Left lobe of liver (tissue), 2 donors: ENCODE measurements at regions not wholly inside any gene's neighbourhood (a gene's known extent, or its start where the extent isn't known, plus 50 kb on each side); places are given as distances from the start of the nearest gene placed in this dataset.
"Not testable (repeated sequence)": the region's sequence is repeated elsewhere in the genome, so short reads cannot be mapped to it uniquely, and the experiment has no call there.

Experiments used
- ATAC-seq: fragments of 200-7000 bp; cut with Tn5 transposase; one replicate; pipeline ENCODE4 v1.9.1; 2020; ENCODE audit warnings: mild to moderate bottlenecking, moderate library complexity
- DNase-seq: peaks from one replicate; pipeline ENCODE4 v3.0.0-alpha.2; 2020; ENCODE audit warnings: low spot score
- donor health status: DM: no; HTN: no; CAD: no; lungs with moderate emphysema.
- donor health status: DM: no; HTN: yes; CAD: no.

DNA sequence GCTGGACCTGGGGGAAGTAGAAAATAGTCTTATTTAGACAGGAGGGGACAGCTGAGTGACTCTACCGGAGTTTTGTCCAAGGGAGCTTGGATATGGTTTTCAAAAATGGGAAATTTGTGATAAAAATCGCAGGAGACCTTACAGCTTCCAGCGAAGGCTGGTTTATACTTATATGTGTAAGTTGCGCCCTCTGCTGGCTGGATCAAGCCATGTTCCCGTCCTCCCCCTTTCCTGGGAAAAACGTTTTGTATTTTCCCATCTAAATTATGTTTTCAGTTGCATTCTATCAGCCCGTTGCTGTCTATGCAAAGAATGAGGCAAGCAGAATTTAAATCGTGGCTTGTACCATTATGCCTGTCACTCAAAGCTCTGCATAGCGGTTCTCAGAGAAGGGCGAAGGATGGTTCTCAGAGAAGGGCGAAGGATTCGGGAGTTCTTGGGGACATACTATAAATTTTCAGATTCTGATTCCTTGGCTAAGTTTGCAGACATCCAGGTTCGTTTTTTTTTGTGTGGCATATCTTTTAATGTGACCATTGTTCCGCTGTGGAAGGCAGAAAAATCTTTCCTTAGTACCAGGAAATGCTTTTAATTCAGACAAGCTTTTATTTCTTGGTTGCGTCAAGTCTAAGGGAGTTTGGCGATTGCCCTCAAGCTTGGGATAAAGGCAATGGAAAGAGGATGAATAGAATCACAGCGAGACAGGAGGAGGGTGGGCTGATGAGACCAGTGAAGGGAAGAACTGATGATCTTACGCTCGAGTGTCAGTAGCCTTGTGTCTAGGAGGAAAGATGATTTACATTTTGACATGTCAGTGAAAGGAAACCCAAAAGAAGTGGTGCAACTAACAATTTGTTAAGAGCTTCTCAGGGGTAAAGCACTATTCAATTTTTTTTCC is 128.5 kb upstream of the ARX start:
- DNase-seq (peak; percentile 43), ATAC-seq (peak; percentile 80)

DNA sequence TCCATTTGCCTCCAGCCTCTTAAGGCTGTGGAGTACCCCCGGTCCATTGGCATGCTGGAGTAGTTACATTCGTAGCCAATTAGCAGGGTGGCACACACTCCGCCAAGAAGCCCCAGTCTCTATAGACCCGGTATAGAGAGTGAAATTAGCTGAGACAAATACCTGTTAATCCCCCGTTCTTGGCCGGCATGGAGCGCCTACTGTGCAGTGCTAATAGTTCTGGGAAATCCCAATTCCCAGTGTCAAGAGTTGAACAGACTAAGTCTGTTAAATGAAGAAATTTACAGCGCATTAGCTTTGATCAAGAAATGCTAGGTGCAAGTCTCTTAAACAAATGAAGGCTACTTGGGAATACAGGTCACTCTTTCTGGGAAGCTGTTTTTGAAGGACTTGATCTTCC is 127.8 kb upstream of the ARX start:
- no peak for DNase-seq
- no peak for ATAC-seq

DNA sequence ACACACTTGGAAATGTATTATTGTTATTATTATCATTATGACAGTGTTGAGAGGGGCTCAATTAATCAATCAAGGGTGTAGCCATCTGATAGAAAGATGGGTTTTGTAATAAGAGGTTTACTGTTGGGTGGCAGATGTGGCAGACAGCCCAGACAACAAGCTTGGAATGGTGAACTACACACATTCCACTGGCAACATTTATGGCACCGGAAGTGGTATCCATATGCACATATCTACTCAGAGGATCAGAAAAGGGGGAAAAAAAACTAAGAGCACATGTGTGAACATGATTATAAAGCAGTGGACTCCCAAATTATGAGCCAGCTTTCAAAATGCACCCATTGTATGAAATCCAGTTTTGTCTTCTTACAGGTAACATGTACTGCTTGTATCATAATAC is 125.9 kb upstream of the ARX start:
- ATAC-seq = no peak
- no peak for DNase-seq

DNA sequence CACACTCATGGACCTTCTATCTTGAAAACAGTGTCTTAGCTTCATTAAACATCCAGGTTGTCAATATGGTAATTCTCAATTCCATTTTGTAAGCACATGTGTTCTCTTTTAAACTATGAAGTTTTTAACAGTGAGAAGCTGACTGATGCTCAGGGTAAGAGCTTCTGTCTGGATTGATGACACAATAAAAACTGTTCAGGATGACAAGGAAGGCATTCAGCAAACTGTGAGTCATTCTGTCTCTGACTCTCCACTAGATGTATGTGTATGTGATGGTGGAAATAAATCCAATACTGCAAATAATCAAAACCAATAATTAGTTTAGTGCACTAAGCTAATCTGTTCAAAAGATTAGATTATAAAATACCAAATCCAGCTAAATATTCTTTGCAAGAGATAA is 115.3 kb upstream of the ARX start:
- no peak for DNase-seq
- no peak for ATAC-seq

DNA sequence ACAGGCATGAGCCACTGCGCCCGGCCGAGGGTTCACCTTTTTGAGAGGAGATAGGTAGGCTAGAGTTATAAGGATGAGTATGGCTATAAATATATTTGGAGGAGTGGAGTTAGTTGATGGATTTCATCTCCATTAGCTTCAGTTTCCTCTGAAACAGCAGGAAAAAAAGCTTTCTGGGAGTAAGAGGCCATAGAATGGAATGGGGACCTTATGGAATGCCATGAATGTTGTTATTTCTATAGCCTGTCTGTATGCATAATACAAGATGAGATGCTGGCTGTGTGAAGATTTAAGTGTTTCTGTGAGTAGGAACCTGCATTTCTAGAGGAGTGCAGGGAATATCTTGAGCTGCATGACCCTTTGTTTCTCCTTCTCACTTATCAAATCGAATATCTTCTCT is 114.9 kb upstream of the ARX start:
- no peak for ATAC-seq
- no peak for DNase-seq

DNA sequence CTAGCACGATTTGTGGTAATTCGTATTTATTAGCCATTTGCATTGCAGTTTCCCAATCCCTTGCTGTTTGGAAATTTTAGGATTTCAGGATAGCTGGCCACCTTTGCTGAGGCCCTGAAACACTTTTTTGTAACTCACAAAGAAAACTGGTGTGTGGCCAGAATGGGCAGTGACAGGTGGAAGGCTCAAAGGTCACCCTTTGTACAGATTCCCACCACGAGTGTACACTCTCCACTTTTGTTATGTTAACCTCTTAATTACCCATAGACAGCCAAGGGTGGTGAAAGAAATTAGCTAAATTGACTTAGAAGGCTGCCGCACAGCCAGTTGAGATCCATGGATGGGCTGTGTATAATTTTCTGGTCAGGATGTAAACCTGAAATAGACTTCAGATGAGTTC is 109.7 kb upstream of the ARX start:
- ATAC-seq = peak; percentile 91
- peak; percentile 50 for DNase-seq

DNA sequence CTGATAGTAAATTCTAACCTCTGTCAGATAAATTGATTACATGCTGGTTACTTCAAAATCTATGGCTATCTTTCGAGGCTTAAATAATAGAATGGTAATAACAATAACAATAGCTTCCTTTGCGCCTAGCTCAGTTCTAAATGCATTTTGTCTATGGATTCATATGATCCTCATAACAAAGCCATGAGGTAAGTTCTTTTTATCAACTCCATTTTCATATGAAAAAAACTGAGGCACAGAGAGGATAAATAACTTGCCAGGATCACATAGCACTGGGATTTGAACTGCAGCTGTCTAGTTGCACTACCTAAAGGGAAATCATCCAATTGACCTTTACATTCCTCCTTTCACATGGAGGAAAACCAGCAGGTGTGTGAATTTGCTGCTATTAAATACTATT is 108.6 kb upstream of the ARX start:
- DNase-seq (no peak), ATAC-seq (no peak)

DNA sequence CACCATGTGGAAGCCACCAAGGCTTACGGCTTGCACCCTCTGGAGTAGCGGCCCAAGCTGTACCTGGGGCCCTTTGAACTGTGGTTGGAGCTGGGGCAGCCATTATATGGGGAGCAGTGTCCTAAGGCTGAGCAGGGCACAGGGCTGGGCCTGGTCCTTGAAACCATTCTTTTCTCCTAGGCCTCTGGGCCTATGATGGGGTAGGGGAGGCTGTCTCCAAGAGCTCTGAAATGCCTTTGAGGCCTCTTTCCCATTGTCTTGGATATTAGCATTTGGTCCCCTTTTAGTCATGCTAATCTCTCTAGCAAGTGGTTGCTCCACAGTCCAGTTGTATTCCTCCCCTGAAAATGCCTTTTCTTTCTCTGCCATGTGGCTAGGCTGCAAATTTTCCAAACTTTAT is 96.4 kb upstream of the ARX start:
- DNase-seq (no peak), ATAC-seq (no peak)

DNA sequence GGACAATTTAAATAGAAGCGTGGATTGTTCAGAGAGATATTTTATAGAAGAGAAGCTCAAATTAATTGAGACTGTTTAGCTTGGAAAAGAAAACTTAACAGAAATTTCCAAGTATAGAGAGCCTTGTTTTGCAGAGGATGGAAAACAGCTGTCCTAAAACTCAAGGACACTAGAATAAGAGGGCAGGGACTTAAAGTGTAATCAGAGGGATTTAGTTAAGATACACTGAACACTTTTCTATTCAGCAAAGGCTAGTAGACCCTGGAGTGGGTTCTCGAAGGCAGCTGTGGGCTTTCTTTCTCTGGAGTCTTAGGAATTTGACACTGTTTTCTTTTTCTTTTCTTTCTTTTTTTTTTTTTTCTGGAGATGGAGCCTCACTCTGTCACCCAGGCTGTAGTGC is 92.7 kb upstream of the ARX start:
- no peak for DNase-seq
- ATAC-seq = no peak

DNA sequence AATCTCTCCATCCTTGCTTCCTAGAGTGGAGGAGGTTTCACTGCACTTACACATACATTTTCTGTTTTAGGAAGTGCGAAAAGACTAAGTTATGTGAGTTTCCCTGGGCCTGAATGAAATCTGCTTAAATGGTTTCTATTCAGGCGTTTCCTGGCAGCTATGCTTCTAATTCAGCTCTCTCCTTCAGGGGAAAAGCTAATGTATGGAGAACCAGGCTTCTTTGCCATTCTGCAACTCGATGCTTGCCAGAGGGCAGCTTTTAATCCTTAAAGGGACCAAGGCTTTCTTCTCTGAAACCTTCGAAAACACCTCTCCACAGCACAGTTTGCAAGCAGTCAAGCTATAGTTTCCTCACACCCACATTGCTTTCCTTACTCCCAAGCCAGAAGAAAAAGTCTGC is 89.5 kb upstream of the ARX start:
- ATAC-seq = no peak
- DNase-seq = no peak

DNA sequence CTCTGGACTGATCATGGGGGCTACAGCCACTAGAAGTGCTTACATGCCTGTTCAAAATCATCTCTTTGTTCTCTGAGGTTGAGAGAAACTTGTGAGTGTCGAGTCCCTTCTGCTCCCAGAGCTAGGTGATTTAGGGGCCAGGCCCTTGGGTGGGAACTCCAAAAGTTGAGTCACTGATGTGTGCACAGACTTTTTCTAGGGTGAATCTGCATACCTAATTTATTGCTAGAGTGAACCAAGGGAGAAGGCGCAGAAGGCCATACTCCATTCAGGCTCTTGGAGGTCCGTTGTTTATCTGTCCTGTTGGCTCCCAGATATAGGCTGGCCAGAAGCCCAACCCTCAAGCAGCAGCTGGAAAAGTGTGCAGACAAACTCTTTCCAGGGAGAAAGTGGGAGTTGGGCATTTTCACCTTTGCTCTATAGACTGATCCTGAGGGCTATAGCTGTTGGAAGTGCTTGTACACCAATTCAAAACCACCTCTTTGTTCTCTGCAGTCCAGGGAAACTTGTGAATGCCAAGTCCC is 80.8 kb upstream of the ARX start:
- ATAC-seq (no peak), DNase-seq (no peak)

DNA sequence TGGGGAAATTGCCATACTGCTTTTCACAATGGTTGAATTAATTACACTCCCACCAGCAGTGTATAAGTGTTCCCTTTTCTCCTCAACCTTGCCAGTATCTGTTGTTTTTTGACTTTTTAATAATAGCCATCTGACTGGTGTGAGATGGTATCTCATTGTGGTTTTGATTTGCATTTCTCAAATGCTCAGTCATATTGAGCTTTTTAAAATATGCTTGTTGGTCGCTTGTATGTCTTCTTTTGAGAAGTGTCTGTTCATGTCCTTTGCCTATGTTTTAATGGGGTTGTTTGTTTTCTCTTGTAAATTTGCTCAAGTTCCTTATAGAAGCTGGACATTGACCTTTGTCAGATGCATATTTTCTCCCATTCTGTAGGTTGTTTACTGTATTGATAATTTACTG is 75.4 kb upstream of the ARX start:
- not testable (repeated sequence) for ATAC-seq, DNase-seq

DNA sequence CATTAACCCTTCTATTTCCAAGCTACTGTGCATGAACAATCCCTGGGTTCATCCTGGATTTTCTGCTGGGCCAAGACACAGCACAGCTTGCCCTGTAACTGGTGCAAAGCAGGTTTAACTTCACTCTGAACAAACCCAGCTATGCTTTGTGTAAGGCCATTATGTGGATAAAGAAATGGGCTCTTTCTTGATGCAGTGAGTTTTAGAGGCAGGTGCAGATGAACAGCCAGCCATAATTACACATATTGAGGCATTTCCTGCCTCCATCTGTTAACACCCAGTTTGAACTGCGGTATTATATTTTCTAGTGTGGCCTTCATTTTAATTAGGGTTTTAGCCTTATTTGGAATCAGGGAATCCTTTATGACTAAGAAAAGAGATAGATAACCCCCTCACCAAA is 68.7 kb upstream of the ARX start:
- no peak for DNase-seq
- ATAC-seq = no peak

DNA sequence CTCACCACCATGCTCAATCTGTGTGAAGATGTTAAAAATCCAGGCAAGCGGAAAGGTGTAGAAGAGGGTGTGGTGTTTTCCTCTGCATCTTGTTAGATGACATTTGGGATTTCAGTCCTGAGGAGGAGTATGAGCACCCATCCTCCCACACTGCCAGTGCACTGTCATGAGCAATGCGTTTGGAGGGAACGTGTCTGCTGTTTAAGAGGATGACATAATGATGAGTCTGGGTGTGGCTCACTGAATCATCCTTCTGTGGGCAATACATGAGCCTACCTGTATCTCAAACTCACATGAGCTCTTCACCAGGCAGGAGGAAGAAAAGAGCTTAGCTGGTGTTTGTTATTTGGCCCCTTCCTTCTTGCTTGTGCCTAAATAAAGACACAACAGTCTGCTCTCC is 67.9 kb upstream of the ARX start:
- ATAC-seq (no peak), DNase-seq (no peak)

DNA sequence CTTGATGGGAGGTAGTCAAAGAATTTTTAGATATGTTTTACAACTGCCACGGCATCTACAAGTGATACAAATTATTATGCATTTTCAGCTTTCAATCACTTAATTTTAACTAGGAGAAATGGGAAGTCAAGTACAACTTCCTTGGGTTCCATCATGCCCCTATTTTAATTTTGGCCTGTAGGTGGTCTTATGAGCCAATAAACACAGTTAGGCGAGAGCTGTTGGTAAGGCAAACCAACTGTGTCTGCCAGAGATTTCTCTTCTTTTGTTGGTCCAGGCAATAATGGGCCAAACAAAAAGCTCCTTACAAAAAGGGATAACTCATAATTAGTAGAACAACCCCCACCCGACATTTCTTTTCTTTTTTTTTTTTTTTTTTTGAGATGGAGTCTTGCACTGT is 63.3 kb upstream of the ARX start:
- ATAC-seq (no peak), DNase-seq (no peak)

DNA sequence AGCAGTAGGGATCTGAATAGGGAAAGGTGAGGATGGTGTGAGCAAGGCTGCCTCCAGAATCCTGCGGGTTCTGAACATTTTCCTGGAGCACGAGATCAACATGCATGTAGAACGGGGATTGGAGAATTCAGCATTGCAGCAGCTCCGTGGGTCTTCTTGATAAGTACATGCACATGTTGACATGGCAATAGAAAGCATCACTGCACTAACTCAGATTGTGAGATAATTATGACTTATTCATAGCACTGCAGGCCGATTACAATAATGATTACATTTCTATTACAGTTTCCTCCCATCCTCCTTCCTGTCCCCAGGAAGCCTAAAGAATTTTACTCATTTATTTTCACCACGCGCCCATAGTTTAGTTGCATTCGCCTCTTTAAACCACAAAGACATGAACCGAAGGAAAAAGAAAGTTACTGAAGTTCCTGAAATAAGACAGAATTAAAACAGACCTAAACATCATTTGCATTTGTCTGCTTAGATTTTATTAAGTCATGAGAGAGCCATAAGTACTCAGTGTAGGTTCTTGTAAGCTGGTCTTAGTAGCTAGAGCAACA is 61.3 kb upstream of the ARX start:
- DNase-seq (no peak), ATAC-seq (no peak)

DNA sequence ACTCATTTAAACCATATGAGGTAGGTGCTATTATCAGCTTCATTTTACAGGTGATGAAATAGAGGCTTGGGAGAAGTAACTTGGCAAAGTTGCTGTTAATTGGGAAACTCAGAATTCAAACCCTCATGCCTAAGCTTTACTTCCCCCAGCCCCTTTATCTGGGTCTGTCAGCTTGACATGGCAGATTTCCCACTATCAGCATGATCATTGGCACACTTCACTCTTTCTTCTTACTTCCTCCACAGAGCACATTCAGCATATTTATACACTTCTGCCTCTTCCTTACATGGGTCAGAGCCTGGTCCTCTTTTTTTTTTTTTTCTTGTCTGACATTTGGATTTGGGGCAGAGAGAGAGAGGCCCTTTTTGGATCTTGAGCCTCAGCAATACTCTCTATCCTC is 56.5 kb upstream of the ARX start:
- ATAC-seq = no peak
- DNase-seq = no peak

DNA sequence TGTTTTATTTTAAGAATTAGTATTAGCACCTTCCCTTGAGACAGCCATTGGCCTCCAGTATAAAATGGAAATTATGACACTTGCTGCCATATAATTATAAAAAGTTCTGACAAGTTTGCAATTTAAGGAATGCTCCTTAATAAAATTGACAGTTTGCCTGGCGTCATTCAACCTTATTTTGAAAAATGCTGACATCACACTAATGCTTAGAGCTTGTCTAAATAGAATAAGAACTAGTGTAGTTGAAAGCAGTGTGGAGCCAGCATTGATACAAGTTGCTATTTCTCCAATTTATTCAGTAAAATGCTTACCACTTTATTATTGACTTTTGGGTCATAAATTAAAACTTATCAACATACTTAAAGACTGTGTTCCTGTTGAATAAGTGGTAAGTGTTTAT is 54.3 kb upstream of the ARX start:
- DNase-seq (no peak), ATAC-seq (no peak)

DNA sequence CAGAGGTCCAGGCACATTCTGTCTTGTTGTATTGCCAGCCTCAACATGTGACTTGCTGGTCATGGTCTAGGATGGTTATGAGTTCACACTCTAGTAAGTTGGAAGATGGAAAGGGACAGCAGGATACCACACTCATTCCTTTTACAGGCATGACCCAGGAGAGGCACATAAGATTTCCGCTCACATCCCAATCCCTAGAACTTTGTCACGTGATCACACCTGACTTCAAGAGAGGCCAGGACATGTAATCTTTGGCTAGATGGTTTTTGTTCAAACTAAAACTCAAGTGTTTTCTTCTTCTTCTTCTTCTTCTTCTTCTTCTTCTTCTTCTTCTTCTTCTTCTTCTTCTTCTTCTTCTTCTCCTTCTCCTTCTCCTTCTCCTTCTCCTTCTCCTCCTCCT is 53.4 kb upstream of the ARX start:
- DNase-seq (no peak), ATAC-seq (no peak)

DNA sequence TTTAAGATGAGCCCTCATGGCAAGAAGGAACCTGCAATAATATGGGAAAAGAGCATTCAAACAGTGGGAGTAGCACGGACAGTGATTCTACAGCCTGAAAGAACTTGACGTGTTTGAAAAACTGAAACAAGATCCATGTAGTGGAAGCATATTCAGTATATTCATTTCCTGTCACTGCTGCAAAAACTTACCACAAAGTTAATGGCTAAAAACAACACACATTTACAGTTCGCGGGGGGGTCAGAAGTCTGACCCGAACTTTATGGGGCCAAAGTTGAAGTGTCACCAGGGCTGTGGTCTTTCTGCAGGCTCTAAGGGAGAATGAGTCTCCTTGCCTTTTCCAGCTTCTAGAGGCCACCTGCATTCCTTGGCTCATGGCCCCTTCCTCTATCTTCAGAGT is 52.6 kb upstream of the ARX start:
- ATAC-seq = no peak
- DNase-seq = no peak

DNA sequence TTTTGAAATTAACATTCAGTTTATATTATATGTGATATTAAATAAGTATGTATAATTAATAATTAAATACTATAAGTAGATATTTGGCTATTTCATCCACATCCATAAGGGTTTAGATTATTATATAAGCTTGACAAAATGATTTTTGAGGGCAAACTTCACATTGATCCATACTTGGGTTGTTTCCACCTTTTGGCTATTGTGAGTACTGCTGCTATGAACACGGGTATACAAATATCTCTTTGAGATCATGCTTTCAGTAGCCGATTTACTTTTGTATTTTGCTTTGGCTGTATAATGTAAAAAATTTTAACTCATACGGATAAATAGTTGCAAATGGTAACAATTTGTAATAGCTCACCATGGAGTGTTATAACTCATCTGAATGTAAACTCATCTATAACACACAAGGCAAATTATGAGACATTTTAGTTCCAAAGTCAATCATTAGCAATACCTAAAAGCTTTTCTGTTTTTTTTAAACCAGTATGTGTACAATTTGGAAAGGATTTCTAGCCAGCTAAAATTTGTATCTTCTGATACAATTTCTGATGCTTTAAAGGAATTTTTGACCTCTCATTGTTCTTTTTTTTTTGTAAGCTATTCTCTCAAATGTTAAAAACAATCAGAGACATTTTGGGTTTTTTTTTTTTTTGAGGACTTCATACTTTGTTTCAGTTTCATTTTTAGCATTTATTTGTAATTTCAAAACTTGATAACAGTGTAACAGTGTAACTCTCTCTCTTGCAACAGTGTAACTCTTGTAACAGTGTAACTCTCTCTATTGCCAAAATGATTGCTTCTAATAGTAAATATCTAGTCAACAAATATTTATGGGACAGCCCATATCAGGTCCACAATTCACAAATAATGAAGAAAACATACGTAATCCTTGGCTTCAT is 51.8 kb upstream of the ARX start:
- ATAC-seq (peak; percentile 35), DNase-seq (no peak)

DNA sequence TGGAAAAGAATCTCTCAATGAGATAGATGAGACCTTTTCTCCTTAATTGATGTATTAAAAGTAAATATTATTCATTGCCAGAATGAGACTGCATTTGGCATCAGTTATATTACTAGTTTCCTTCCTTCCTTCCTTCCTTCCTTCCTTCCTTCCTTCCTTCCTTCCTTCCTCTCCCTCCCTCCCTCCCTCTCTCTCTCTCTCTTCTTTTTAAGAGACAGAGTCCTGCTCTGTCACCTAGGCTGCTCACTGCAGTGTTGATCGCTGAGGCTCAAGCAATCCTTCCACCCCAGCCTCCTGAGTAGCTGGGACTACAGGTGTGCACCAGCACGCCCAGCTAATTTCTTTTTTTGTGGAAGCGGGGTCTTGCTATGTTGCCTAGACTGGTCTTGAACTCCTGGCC is 50.4 kb upstream of the ARX start:
- ATAC-seq (no peak), DNase-seq (no peak)
